ENCODE measurements at regions not wholly inside any gene's neighbourhood (a gene's known extent, or its start where the extent isn't known, plus 50 kb on each side); places are given as distances from the start of the nearest gene placed in this dataset.

GRCh38 chr11:87901341-87901740 lies 273.9 kb downstream of the RAB38 start:
- TF ChIP-seq CTCF (conservative IDR thresholded peaks at IDR 0.05; ENCODE audit: low read depth in 2 of 2) (no peak), REST (IDR thresholded peaks at IDR 0.05; ENCODE audit: unreplicated experiment) (no peak), POLR2AphosphoS5 (IDR thresholded peaks at IDR 0.05; ENCODE audit: low read depth) (no peak), STAT1 (IDR thresholded peaks at IDR 0.05; ENCODE audit: unreplicated experiment) (no peak), ZNF114 (CRISPR knock-in tag; IDR thresholded peaks at IDR 0.05) (no peak)

Data from GM23338 (cell line).